H9 (cell line): ENCODE measurements at regions not wholly inside any gene's neighbourhood (a gene's known extent, or its start where the extent isn't known, plus 50 kb on each side); places are given as distances from the start of the nearest gene placed in this dataset.

Experiments
- DNase-seq: peaks from one replicate; pipeline ENCODE4 v3.0.0-alpha.2; 2017
- H2AFZ ChIP-seq: one replicate; pipeline ENCODE4 v1.6.1; 2013; ENCODE audit warnings: mild to moderate bottlenecking, low read length, control low read depth, moderate library complexity
- H2AK5ac ChIP-seq: 2 replicates; pipeline ENCODE4 v1.6.1; 2013; ENCODE audit warnings: low read length, control low read depth, mixed read lengths; ENCODE audit not compliant: insufficient read length
- H2BK120ac ChIP-seq: one replicate; pipeline ENCODE4 v1.6.1; 2013; ENCODE audit warnings: low read depth, mild to moderate bottlenecking, low read length, control low read depth, inconsistent platforms; ENCODE audit not compliant: poor library complexity, severe bottlenecking
- H2BK12ac ChIP-seq: 2 replicates; pipeline ENCODE4 v1.6.1; 2013; ENCODE audit warnings: low read length, control low read depth, mixed read lengths, low read depth; ENCODE audit not compliant: insufficient read length
- H2BK15ac ChIP-seq: 2 replicates; pipeline ENCODE4 v1.6.1; 2013; ENCODE audit warnings: low read depth, low read length, control low read depth
- H2BK20ac ChIP-seq: one replicate; pipeline ENCODE4 v1.6.1; 2013; ENCODE audit warnings: low read depth, mild to moderate bottlenecking, low read length, control low read depth, inconsistent platforms; ENCODE audit not compliant: poor library complexity, severe bottlenecking
- H2BK5ac ChIP-seq: 2 replicates; pipeline ENCODE4 v1.6.1; 2013; ENCODE audit warnings: low read length, control low read depth, mixed read lengths; ENCODE audit not compliant: insufficient read length
- H3K14ac ChIP-seq: 2 replicates; pipeline ENCODE4 v1.6.1; 2013; ENCODE audit warnings: low read length, control low read depth; ENCODE audit not compliant: insufficient read depth
- H3K18ac ChIP-seq: 2 replicates; pipeline ENCODE4 v1.6.1; 2013; ENCODE audit warnings: low read depth, mild to moderate bottlenecking, mixed read lengths, low read length, control low read depth; ENCODE audit not compliant: insufficient read length
- H3K23ac ChIP-seq: 2 replicates; pipeline ENCODE4 v1.6.1; 2013; ENCODE audit warnings: low read length, control low read depth, mixed read lengths, low read depth; ENCODE audit not compliant: insufficient read length
- H3K23me2 ChIP-seq: 2 replicates; pipeline ENCODE4 v1.6.1; 2013; ENCODE audit warnings: low read depth, mild to moderate bottlenecking, mixed read lengths, low read length, control low read depth; ENCODE audit not compliant: insufficient read length, poor library complexity, severe bottlenecking
- H3K27ac ChIP-seq: 2 replicates; pipeline ENCODE4 v1.5.1; 2013; ENCODE audit warnings: low read length, control low read depth, mixed read lengths, low read depth; ENCODE audit not compliant: insufficient read length
- H3K27me3 ChIP-seq: 2 replicates; pipeline ENCODE4 v1.6.1; 2013; ENCODE audit warnings: low read length, control low read depth, inconsistent platforms; ENCODE audit not compliant: insufficient read depth
- H3K4ac ChIP-seq: 2 replicates; pipeline ENCODE4 v1.6.1; 2013; ENCODE audit warnings: low read depth, mild to moderate bottlenecking, control low read depth, inconsistent platforms, low read length, moderate library complexity
- H3K4me1 ChIP-seq: 2 replicates; pipeline ENCODE4 v1.6.1; 2013; ENCODE audit warnings: low read length, control low read depth, inconsistent platforms; ENCODE audit not compliant: insufficient read depth
- H3K4me2 ChIP-seq: 2 replicates; pipeline ENCODE4 v1.6.1; 2013; ENCODE audit warnings: low read length, control low read depth, mixed read lengths; ENCODE audit not compliant: insufficient read length, insufficient read depth
- H3K56ac ChIP-seq: 2 replicates; pipeline ENCODE4 v1.6.1; 2013; ENCODE audit warnings: low read depth, mild to moderate bottlenecking, mixed read lengths, low read length, control low read depth; ENCODE audit not compliant: insufficient read length
- H3K79me1 ChIP-seq: 2 replicates; pipeline ENCODE4 v1.6.1; 2013; ENCODE audit warnings: low read depth, mild to moderate bottlenecking, moderate library complexity, low read length, control low read depth, inconsistent platforms; ENCODE audit not compliant: insufficient read depth, poor library complexity, severe bottlenecking
- H3K79me2 ChIP-seq: 2 replicates; pipeline ENCODE4 v1.6.1; 2013; ENCODE audit warnings: low read length, control low read depth, inconsistent platforms; ENCODE audit not compliant: insufficient read depth
- H3K9ac ChIP-seq: 2 replicates; pipeline ENCODE4 v1.6.1; 2013; ENCODE audit warnings: low read length, control low read depth, mixed read lengths; ENCODE audit not compliant: insufficient read length; ENCODE audit errors: extremely low read depth
- H3K9me3 ChIP-seq: one replicate; pipeline ENCODE4 v1.6.1; 2013; ENCODE audit warnings: low read depth, low read length, inconsistent platforms; ENCODE audit not compliant: control insufficient read depth
- H3T11ph ChIP-seq: one replicate; pipeline ENCODE4 v1.6.1; 2013; ENCODE audit warnings: mild to moderate bottlenecking, low read length, control low read depth, inconsistent platforms
- H4K20me1 ChIP-seq: one replicate; pipeline ENCODE4 v1.6.1; 2013; ENCODE audit not compliant: control insufficient read depth, insufficient read length, insufficient read depth
- H4K5ac ChIP-seq: 2 replicates; pipeline ENCODE4 v1.6.1; 2013; ENCODE audit warnings: low read depth, mild to moderate bottlenecking, mixed read lengths, low read length, control low read depth; ENCODE audit not compliant: insufficient read length
- H4K8ac ChIP-seq: replicated peaks from 2 replicates; pipeline ENCODE4 v1.6.1; 2013; ENCODE audit warnings: low read length, control low read depth, mixed read lengths, low read depth; ENCODE audit not compliant: insufficient read length
- H4K91ac ChIP-seq: 2 replicates; pipeline ENCODE4 v1.6.1; 2013; ENCODE audit warnings: low read depth, mild to moderate bottlenecking, moderate library complexity, mixed read lengths, low read length, control low read depth; ENCODE audit not compliant: insufficient read length
- H3K27ac Mint-ChIP-seq, 3 experiments: 2 replicates in 2 of 3; 3 replicates in 1 of 3; pipeline ENCODE4 v1.8.0; 2020 to 2021; ENCODE audit warnings: mixed read lengths in 3 of 3, mild to moderate bottlenecking in 1 of 3, moderate library complexity in 1 of 3
- H3K27me3 Mint-ChIP-seq: 2 replicates; pipeline ENCODE4 v1.8.0; 2021; ENCODE audit warnings: low read depth, mild to moderate bottlenecking, moderate library complexity, mixed read lengths
- H3K36me3 Mint-ChIP-seq, 3 experiments: 2 replicates in 2 of 3; 3 replicates in 1 of 3; pipeline ENCODE4 v1.8.0; 2020 to 2021; ENCODE audit warnings: low read depth in 3 of 3, mixed read lengths in 3 of 3; ENCODE audit not compliant: insufficient read depth in 1 of 3
- H3K4me1 Mint-ChIP-seq, 2 experiments: 2 replicates each; pipeline ENCODE4 v1.8.0; 2020; ENCODE audit warnings: mixed read lengths in 2 of 2
- H3K4me3 Mint-ChIP-seq, 2 experiments: 2 replicates in 1 of 2; 3 replicates in 1 of 2; pipeline ENCODE4 v1.8.0; 2020 to 2021; ENCODE audit warnings: mild to moderate bottlenecking in 2 of 2, mixed read lengths in 2 of 2, moderate library complexity in 1 of 2
- H3K9me3 Mint-ChIP-seq, 2 experiments: 2 replicates in 1 of 2; 3 replicates in 1 of 2; pipeline ENCODE4 v1.8.0; 2020; ENCODE audit warnings: mild to moderate bottlenecking in 2 of 2, mixed read lengths in 2 of 2, moderate library complexity in 1 of 2
- CTCF ChIP-seq: fragments of 200-600 bp; sonication (generic); conservative IDR thresholded peaks from 3 replicates; pipeline ENCODE4 v1.8.0; 2021; ENCODE audit warnings: antibody characterized with exemption, mild to moderate bottlenecking
- WGBS: extraction: QIAGEN DNeasy Blood & Tissue Kit; methylation state at CpG from one replicate; pipeline ENCODE4 v1.1.7; 2013; ENCODE audit warnings: missing lambda C conversion rate, low lambda C conversion rate, mixed read lengths; ENCODE audit not compliant: insufficient read length; ENCODE audit errors: extremely low coverage; 5-methylcytosine and 5-hydroxymethylcytosine counted together

GRCh38 chr1:201624741-201625225 is 85.9 kb downstream of the NAV1 start:
- no peak overlapping the region for H3K56ac ChIP-seq
- H2BK20ac ChIP-seq = no peak overlapping the region
- DNase-seq = no peak
- no peak overlapping the region for H3K27ac Mint-ChIP-seq
- H2AFZ ChIP-seq = no peak overlapping the region
- no peak overlapping the region for H4K8ac ChIP-seq
- no peaks in the 10 kb centered on the region for H4K20me1 ChIP-seq
- no peak for TF ChIP-seq CTCF
- H3K36me3 Mint-ChIP-seq = no peaks in the 10 kb centered on the region
- no peak overlapping the region for H3K23ac ChIP-seq
- no peaks in the 10 kb centered on the region for H3K79me1 ChIP-seq
- no peak overlapping the region for H2BK120ac ChIP-seq
- H3K27me3 Mint-ChIP-seq = 0 out of 2 replicates have a peak, but pooled peaks cover 2% of the 10 kb centered on the region
- no peaks in the 10 kb centered on the region for H3K27me3 ChIP-seq
- H3K23me2 ChIP-seq = no peaks in the 10 kb centered on the region
- H3K9me3 ChIP-seq = no peaks in the 10 kb centered on the region
- H3K4me2 ChIP-seq = no peak overlapping the region
- no peak overlapping the region for H3K14ac ChIP-seq
- no peak overlapping the region for H2BK12ac ChIP-seq
- H3K4me1 Mint-ChIP-seq = peaks cover 10 to 19% of the 10 kb centered on the region in 2 experiments
- H3K4ac ChIP-seq = no peak overlapping the region
- no peak overlapping the region for H4K91ac ChIP-seq
- no CpG with 5 or more reads among the region's 4 CpGs for WGBS
- no peak overlapping the region for H3K9ac ChIP-seq
- H3K9me3 Mint-ChIP-seq = no peaks in the 10 kb centered on the region
- no peaks in the 10 kb centered on the region for H3K79me2 ChIP-seq
- no peak overlapping the region for H3K27ac ChIP-seq
- no peaks in the 10 kb centered on the region; the same call in 1 of the 2 replicates for H3K4me1 ChIP-seq
- no peak overlapping the region for H4K5ac ChIP-seq
- H3K18ac ChIP-seq = no peak overlapping the region
- H3T11ph ChIP-seq = no peak overlapping the region
- no peak overlapping the region for H2BK15ac ChIP-seq
- H2BK5ac ChIP-seq = no peak overlapping the region
- no peak overlapping the region for H3K4me3 Mint-ChIP-seq
- no peak overlapping the region for H2AK5ac ChIP-seq
